Activated gamma-delta T cell treated with anti-CD3 and anti-CD28 coated beads, Interleukin-2, amount 50 U/mL, for 16 hours (primary cell): ENCODE measurements at regions not wholly inside any gene's neighbourhood (a gene's known extent, or its start where the extent isn't known, plus 50 kb on each side); places are given as distances from the start of the nearest gene placed in this dataset.
"Not testable (repeated sequence)": the region's sequence is repeated elsewhere in the genome, so short reads cannot be mapped to it uniquely, and the experiment has no call there.

Experiments
- DNase-seq: peaks from one replicate; pipeline ENCODE4 v3.0.0-alpha.2; 2020; ENCODE audit warnings: low read depth

- no peak for DNase-seq
These were observed 233.7 kb downstream of the EN1 start for GRCh38 chr2:118613737-118614136.

- no peak for DNase-seq
These were observed 235.8 kb downstream of the EN1 start for GRCh38 chr2:118611691-118612090.

GRCh38 chr2:118609138-118609537 is 238.3 kb downstream of the EN1 start:
- DNase-seq = no peak

- DNase-seq = no peak
These were observed 239.8 kb downstream of the EN1 start for GRCh38 chr2:118607641-118608040.

- no peak for DNase-seq
These were observed 242.6 kb downstream of the EN1 start for GRCh38 chr2:118604811-118605210.

- no peak for DNase-seq
These were observed 243.1 kb downstream of the EN1 start for GRCh38 chr2:118604371-118604770.

GRCh38 chr2:118599141-118599540 is 248.3 kb downstream of the EN1 start:
- DNase-seq = no peak

- DNase-seq = no peak
These were observed 250.8 kb downstream of the EN1 start for GRCh38 chr2:118596620-118597019.

GRCh38 chr2:118593257-118593656 is 254.2 kb downstream of the EN1 start:
- DNase-seq = no peak

GRCh38 chr2:118591223-118591622 is 256.2 kb downstream of the EN1 start:
- DNase-seq = no peak

- DNase-seq = no peak
These were observed 257.7 kb downstream of the EN1 start for GRCh38 chr2:118589721-118590120.

GRCh38 chr2:118588850-118589249 is 258.6 kb downstream of the EN1 start:
- DNase-seq = no peak

GRCh38 chr2:118586312-118586711 is 261.1 kb downstream of the EN1 start:
- DNase-seq = no peak

GRCh38 chr2:118584877-118585276 is 262.6 kb downstream of the EN1 start:
- DNase-seq = no peak

GRCh38 chr2:118584062-118584749 is 263.2 kb downstream of the EN1 start:
- no peak for DNase-seq

GRCh38 chr2:118582058-118582457 is 265.4 kb downstream of the EN1 start:
- DNase-seq = no peak

GRCh38 chr2:118580651-118581050 is 266.8 kb downstream of the EN1 start:
- no peak for DNase-seq

GRCh38 chr2:118580107-118580506 is 267.3 kb downstream of the EN1 start:
- DNase-seq = no peak

- DNase-seq = no peak
These were observed 270.2 kb downstream of the EN1 start for GRCh38 chr2:118577202-118577601.

- DNase-seq = no peak
These were observed 271.2 kb downstream of the EN1 start for GRCh38 chr2:118576109-118576855.

GRCh38 chr2:118572380-118572779 is 275.1 kb downstream of the EN1 start:
- DNase-seq = not testable (repeated sequence)

GRCh38 chr2:118569876-118570535 is 277.4 kb downstream of the EN1 start:
- DNase-seq = no peak

- no peak for DNase-seq
These were observed 278.7 kb downstream of the EN1 start for GRCh38 chr2:118568700-118569099.
